Peyer's patch (tissue), 4 donors: ENCODE measurements at regions not wholly inside any gene's neighbourhood (a gene's known extent, or its start where the extent isn't known, plus 50 kb on each side); places are given as distances from the start of the nearest gene placed in this dataset.
"Not testable (repeated sequence)": the region's sequence is repeated elsewhere in the genome, so short reads cannot be mapped to it uniquely, and the experiment has no call there.

Source experiments
- DNase-seq, 3 donors: peaks; one replicate each; pipeline ENCODE4 v3.0.0-alpha.2; 2017 to 2019
- H3K27ac ChIP-seq, 4 donors: fragments of 200-600 bp; sonication (generic); one replicate each; pipeline ENCODE4 v1.5.1; 2016 to 2019
- H3K27me3 ChIP-seq, 2 donors: fragments of 200-600 bp; sonication (generic); one replicate each; pipeline ENCODE4 v1.5.1; 2019
- H3K36me3 ChIP-seq, 3 donors: fragments of 200-600 bp; sonication (generic); one replicate each; pipeline ENCODE4 v1.5.1; 2016 to 2019
- H3K4me1 ChIP-seq, 4 donors: fragments of 200-600 bp; sonication (generic); one replicate each; pipeline ENCODE4 v1.5.1; 2016 to 2019
- H3K4me3 ChIP-seq, 4 donors: fragments of 200-600 bp; sonication (generic); 1 replicate in 3 of 4; 2 replicates in 1 of 4; pipeline ENCODE4 v1.5.1; 2016 to 2019; ENCODE audit warnings: mild to moderate bottlenecking in 1 of 4
- H3K9me3 ChIP-seq, 4 donors: fragments of 200-600 bp; sonication (generic); one replicate each; pipeline ENCODE4 v1.5.1; 2016 to 2019; ENCODE audit warnings: mild to moderate bottlenecking in 1 of 4
- CTCF ChIP-seq, 6 experiments: fragments of 450-650 bp in 4 of 6; fragments of 200-600 bp in 2 of 6; sonication (generic) in 1 of 6; IDR thresholded peaks; one replicate each; pipeline ENCODE4 v1.5.1; 2017 to 2019; ENCODE audit warnings: antibody characterized with exemption in 6 of 6, mild to moderate bottlenecking in 3 of 6, moderate library complexity in 1 of 6
- POLR2A ChIP-seq, 2 donors: fragments of 450-650 bp; IDR thresholded peaks; one replicate each; pipeline ENCODE4 v1.5.1; 2017; ENCODE audit warnings: antibody characterized with exemption in 2 of 2, mild to moderate bottlenecking in 2 of 2, moderate library complexity in 2 of 2

DNA sequence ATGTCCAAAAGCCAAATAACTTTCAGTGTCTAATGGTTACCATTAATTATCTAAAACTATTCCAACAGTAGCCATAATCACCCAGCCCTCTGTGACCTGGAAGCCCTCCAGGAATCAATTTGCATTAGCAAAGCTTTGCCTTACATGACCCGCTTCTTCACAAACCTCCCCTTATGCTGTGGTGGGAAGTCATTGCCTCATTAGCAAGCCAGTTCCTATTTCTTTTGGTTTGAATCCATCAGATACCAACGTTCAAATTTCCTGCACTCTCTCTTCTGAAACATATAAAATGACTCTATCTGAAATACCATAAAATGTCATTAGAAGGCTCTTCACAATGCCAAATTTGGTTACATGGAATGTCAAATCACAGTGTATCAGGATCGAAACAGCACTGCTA lies 268.3 kb upstream of the PRKD1 start:
- Histone ChIP-seq H3K36me3 (no peaks in the 10 kb centered on the region), H3K4me1 (no peaks in the 10 kb centered on the region), H3K9me3 (peaks cover 0 to 2% (median 0%) of the 10 kb centered on the region in 4 donors), H3K27ac (no peak overlapping the region), H3K4me3 (no peak overlapping the region), H3K27me3 (no peaks in the 10 kb centered on the region)
- TF ChIP-seq CTCF (IDR thresholded peaks at IDR 0.05): no peak
- TF ChIP-seq POLR2A (IDR thresholded peaks at IDR 0.05): no peak
- no peak for DNase-seq

GRCh38 chr14:30196861-30197260 lies 269.2 kb upstream of the PRKD1 start:
- H3K27me3 ChIP-seq: no peaks in the 10 kb centered on the region
- no peak overlapping the region for H3K4me3 ChIP-seq
- TF ChIP-seq CTCF (IDR thresholded peaks at IDR 0.05) (no peak), POLR2A (IDR thresholded peaks at IDR 0.05) (no peak)
- DNase-seq: no peak
- H3K27ac ChIP-seq: no peak overlapping the region
- no peaks in the 10 kb centered on the region for H3K36me3 ChIP-seq
- H3K4me1 ChIP-seq: no peaks in the 10 kb centered on the region
- H3K9me3 ChIP-seq: peaks cover 0 to 2% (median 0%) of the 10 kb centered on the region in 4 donors

- H3K4me1 ChIP-seq, H3K4me3 ChIP-seq, H3K9me3 ChIP-seq, H3K36me3 ChIP-seq, H3K27ac ChIP-seq, H3K27me3 ChIP-seq, DNase-seq: not testable (repeated sequence)
These were observed 271.1 kb upstream of the PRKD1 start for GRCh38 chr14:30198720-30199119.

DNA sequence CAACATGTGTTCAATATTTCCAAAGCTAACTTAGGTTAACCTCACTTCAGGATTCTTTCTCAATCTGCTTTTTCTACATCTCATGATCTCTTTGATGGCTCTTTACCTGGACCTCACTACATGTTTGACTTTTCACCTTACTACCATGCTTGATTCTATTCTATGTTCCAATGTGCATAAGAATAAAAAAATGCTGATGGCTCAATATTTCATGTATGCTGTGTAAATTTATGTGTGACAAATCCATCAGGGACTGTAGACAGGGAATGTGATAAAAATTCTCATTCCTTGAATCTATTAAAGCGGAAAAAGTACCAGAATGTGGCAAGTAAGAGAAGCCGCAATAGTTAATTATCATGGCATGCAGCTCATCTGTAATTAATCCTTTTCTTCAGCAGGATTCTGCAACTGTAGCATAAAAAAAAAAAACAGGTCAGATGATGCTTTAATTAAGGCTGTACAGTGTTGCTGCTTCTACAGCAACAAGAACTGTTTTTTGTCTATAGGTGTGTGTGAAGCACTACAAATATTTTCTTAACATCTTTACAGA lies 276.9 kb upstream of the PRKD1 start:
- TF ChIP-seq POLR2A (IDR thresholded peaks at IDR 0.05) (no peak), CTCF (IDR thresholded peaks at IDR 0.05) (no peak)
- H3K27me3 ChIP-seq: no peaks in the 10 kb centered on the region
- no peak overlapping the region for H3K27ac ChIP-seq
- no peaks in the 10 kb centered on the region for H3K36me3 ChIP-seq
- no peaks in the 10 kb centered on the region for H3K4me1 ChIP-seq
- H3K4me3 ChIP-seq: no peak overlapping the region
- no peak for DNase-seq
- H3K9me3 ChIP-seq: no peaks in the 10 kb centered on the region

- Histone ChIP-seq H3K4me3 (no peak overlapping the region), H3K27me3 (no peaks in the 10 kb centered on the region), H3K27ac (no peak overlapping the region), H3K4me1 (no peaks in the 10 kb centered on the region), H3K36me3 (no peaks in the 10 kb centered on the region), H3K9me3 (no peaks in the 10 kb centered on the region)
- DNase-seq: no peak
- TF ChIP-seq POLR2A (IDR thresholded peaks at IDR 0.05) (no peak), CTCF (IDR thresholded peaks at IDR 0.05) (no peak)
These were observed 281.5 kb upstream of the PRKD1 start for GRCh38 chr14:30209136-30209535.

- no peak for TF ChIP-seq CTCF (IDR thresholded peaks at IDR 0.05)
- TF ChIP-seq POLR2A (IDR thresholded peaks at IDR 0.05): no peak
- Histone ChIP-seq H3K9me3 (no peaks in the 10 kb centered on the region), H3K4me1 (no peaks in the 10 kb centered on the region), H3K27ac (no peak overlapping the region), H3K27me3 (no peaks in the 10 kb centered on the region), H3K4me3 (no peak overlapping the region), H3K36me3 (no peaks in the 10 kb centered on the region)
- no peak for DNase-seq
These were observed 283.0 kb upstream of the PRKD1 start for GRCh38 chr14:30210630-30211029.
